HG02642 (cell line): ENCODE measurements at regions not wholly inside any gene's neighbourhood (a gene's known extent, or its start where the extent isn't known, plus 50 kb on each side); places are given as distances from the start of the nearest gene placed in this dataset.
A peak's percentile ranks its signal among the peaks of the same experiment; 100 is the strongest.

ENCODE experiments used
- ATAC-seq: cut with Tn5 transposase; IDR thresholded peaks from one replicate; pipeline ENCODE4 v1.9.1; 2021; ENCODE audit warnings: mild to moderate bottlenecking; ENCODE audit not compliant: unreplicated experiment, poor library complexity

DNA sequence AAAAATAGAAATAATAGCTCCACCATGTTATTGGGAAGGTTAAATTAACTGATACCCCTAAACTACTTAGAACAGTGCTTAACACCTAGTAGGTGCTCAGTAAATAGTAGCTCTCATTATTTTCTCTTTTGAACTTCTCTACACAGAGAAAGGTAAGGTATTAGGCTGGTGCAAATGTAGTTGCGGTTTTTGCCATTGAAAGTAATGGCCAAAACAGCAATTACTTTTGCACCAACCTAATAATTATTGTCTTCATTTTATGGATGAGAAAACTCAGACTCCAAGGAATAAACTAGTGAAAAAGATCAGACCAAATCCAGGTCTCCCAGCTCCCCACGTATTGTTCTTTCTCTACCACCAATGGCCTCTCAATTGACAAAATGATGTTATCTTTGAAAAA lies 157.2 kb upstream of the TMPO start:
- no peak for ATAC-seq

DNA sequence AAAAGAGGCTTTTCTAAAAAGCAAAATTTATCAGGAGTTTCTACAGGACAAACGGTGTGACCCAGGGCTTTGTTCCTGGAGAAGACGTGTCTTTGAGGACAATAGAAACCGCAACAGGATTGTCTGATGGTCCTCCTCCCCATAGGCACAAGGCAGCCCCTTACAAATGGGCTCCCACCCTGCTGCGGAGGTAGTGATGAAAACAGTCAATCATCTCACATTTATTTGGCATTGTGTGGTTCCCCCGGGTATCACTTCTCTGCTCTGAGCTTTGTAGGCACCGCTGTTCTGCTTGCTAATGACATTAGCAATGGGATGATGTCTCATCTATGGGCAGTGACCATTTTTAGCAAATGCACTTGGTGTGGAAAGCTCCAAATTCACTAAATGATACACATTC lies 155.5 kb upstream of the TMPO start:
- ATAC-seq, result no peak

DNA sequence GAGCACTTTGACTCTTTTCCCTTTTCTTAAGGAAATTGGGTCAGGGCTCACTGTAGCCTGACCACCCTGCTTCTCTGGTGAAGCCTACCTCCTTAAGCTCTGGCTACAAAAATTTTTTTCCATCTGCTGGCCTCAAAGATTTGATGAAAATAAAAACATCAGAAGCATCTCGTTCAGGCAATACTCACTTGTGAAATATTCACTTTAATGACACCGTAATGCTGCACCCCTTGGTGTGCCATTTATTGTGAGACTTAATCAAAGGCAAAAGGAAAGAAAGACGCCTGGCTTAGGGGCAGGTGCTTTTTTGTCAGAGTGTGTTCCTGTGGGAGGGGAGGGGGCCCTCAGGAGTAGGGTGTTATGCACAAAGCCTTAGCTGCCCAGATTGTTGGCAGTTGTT lies 155.0 kb upstream of the TMPO start:
- no peak for ATAC-seq

DNA sequence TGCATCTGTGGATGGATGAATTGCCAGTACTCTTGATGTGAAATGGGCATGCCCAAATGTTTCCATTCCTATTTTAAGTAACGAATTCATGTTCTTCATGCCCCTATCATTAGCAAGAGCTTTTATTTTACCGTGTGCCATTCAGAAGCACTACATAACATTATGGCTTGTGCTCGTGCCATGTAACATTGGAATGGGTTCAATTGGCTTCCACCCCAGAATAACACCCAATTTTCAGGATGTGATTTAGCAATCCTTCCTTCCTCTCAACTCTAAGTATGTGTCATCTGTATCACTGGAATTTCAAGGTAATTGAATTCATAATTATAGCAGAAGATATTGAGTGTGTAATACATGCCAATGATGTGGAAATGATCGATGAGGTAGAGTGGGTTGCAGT lies 145.8 kb upstream of the TMPO start:
- ATAC-seq, result no peak

DNA sequence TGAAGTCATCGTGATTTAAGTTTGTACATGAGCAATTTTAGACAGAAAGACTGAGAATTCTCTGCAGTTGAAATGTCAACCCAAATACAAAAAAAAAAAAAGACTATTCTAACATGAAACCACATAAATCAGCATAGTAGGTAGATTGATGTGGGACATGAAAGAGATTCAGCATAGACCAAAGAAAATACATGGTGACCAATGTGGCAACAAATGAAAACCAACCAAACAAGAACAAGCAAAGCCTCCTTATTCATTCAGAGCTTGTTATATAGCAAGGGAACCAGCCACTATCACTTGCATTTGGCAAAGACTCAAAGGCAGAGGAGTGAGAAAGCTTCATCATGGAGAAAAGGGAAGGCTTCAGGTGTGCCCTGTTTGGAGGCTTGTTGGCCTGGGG lies 144.4 kb upstream of the TMPO start:
- ATAC-seq, result no peak

DNA sequence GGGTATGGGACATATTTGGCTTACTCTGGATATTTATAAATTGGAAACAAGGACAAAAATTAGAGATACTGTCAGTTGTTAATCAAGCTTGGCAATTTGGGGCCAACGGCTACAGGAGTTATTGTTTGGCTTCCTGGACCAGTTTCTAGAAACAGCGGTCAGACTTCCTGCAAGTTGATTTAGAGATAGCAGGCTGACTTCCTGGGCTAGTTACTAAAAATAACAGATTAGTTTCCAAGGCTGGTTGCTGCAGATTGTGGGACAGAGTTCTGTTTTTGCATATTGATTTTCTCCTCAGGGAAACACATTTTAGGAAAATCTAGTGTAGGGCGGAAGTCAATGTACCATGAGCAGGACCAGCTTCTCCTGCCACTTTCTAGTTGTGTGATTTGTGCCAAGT lies 144.0 kb upstream of the TMPO start:
- ATAC-seq, result no peak

DNA sequence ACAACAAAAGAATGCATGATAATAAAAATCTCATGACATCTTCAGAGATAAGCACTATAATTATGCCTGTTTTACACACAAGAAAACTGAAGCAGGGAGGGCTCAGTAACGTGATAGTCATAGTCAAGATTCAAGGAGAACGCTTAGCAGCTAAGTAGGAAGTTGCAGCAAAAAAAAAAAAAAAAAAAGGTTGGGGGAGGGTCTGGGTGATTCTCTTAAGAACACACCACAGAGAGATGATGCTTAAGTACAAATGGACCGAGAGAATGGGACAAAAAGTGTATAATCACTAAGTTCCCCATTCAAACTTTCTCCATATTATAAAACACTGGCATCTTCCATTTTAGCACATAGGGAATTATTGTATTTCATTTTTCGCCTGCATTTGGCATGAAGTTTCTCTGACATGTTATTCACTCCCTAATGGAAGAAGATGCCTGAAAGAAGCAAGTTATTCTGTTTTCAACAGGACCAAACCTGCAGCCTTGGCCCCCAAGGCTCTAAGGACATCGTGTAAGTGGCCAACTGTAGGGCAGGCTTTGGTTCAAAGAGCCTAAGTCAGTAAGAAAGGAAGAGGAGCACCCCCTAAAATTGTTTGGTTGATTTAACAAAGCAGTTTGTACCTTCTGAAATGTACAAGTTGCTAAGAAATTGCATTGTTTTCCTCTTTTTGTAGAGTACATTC lies 142.9 kb upstream of the TMPO start:
- no peak for ATAC-seq

DNA sequence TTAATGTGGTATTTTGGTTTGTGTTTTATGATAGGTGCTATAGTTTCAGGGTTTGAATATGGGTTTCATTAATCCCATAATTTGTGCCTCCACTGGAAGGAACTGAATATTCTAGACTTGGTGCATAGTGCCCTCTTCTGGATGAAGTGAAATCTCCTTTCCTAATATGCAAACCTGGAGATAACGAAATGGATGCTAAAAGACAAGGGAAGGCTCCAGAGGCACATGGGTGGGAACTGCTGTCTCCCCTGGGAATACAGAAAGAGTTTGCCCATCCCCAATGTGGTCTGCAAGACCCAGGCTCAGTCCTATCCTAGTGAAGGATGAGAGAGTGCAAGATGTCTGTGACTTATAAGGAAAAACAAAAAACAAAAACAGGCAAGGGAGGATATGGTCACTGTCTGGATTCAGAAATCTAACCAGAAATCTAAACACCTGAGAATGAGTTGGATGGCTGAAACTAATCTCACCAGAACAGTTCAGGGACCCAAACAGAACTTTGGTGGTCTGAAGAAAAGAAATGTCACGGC lies 142.3 kb upstream of the TMPO start:
- ATAC-seq, result peak; percentile 47

DNA sequence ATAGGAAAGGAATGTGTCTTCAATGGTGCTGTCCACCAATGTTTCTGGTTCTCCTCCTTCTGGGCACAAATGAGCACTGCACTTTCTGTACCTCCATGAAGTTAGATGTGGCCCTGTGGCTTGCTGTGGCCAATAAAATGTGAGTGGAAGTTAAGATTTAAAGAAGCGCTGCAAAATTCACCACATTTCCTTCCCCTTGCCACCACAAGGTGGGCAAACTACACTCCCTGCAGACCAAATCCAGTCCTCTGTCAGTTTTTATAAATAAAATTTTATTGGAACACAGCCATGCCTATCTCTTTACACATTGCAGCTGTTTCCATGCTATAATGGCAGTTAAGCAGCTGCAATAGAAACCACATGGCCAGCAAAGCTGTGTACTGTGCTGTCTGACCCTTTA lies 141.4 kb upstream of the TMPO start:
- no peak for ATAC-seq

DNA sequence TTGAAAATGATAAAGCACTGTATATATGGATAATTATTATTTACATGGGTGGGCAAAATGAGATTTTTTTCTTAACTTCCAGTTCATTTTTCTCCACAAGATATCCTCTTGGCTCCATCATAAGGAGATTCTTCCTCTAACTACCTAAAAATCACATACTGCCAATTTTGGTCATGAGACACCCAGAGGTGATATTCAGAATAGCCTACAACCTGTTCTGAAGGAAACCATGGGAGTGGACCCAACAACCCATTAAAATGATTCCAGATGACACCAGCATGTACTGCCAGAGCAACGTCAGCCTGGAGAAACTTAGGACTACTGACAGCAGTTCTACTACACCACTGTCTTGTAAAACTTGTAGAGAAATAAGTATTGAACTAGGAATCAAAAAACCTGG lies 136.3 kb upstream of the TMPO start:
- no peak for ATAC-seq

DNA sequence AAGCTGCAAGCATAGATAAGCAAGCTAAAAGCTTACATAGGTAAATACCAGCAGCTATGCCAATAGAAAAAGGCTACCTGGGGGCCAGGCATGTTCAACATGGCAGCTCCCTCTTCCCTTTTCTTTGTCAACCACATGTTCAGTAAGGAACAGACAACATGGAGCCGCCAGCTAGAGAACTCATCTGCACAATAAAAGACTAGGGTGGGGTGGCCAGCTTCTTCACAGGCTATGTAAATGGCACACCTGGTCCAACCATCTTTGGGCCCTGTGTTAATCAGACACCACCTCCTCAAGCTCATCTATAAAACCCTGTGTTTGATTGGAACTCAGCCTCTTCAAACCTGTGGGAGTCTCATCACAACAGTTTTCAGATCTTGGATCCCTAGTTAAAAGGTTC lies 129.7 kb upstream of the TMPO start:
- ATAC-seq, result no peak

DNA sequence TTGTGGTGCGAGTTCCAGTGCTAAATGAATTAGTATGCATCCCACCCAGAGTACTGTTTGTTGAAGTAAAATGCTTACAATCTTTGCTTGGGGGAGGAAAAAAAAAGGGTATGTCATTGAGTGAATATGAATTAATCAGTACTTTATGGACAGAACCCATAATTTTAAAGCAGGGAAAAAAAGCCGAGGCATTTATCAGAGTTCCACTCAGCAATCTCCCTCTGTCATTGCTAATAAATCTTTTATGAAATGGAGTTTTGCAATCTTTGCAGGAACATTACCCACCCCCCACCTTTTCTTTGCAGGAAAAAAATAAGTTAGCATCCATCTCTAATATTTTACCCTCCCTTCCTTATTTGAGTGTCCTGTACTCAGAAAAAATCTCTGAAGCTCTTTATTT lies 127.9 kb upstream of the TMPO start:
- no peak for ATAC-seq

DNA sequence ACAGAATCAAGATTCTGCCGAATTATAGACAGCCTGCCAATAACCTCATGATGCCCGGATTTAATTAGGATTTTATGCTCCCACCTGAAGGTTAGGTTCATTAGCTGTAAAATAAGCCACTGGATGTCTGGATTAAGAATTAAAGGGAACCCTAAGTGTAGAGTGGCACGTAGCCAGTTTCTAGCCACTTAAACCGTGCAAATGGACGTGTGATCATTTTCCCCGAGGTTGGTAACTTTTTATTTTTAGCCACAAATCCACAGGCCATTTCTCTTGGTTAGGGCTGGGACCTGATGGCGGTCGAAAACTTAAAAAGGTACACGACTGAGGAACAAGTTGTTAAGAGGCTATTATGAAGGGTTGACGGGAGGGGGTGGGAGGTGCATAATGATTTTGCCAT lies 127.3 kb upstream of the TMPO start:
- no peak for ATAC-seq

DNA sequence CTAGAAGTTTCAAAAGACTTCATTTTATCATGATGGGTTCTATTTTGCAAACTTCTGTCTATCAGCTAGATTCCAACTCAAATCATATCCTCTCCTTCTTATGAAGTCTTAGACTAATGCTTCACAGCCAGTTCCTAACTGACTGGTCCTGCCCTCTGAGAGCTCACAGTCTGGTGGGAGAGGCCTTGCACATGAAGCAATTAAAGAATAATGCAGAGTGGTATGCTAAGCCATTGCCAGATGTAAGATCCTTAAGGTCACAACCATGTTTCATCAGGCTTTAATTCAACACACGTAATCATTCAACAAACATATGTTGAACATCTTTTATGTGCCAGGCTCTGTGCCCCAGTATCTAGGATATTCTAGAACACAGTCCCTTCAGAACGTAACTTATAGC lies 125.8 kb upstream of the TMPO start:
- no peak for ATAC-seq

DNA sequence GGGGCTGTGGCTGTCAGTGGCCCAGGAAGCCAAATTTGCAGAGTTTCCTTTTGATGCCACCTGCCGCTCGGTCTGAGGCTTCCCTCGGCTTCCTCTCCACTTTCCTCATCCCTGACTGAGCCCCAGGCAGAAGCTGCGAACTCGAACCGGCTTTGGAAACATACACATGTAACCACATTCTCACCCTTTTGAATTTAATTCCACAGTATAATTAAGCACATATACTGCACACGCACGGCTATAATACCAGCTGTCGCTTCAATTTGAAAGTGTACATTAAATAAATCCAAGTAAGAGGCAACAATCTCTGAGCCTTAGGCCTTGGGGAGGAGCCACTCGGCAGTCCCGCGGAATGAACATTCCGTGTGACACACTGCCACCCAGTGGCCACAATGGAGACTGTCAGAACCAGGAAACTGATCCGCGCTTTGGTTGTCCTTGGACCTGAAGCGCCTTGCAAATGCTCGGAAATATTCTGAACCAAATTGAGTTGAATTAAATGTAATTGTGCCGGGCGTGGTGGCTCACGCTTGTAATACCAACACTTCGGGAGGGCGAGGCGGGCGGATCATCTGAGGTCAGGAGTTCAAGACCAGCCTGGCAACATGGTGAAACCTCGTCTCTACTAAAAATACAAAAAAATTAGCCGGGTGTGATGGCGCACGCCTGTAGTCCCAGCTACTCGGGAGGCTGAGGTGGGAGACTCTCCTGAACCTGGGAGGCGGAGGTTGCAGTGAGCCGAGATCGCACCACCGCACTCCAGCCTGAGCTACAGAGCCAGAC lies 117.9 kb upstream of the TMPO start:
- ATAC-seq, result peak; percentile 89

DNA sequence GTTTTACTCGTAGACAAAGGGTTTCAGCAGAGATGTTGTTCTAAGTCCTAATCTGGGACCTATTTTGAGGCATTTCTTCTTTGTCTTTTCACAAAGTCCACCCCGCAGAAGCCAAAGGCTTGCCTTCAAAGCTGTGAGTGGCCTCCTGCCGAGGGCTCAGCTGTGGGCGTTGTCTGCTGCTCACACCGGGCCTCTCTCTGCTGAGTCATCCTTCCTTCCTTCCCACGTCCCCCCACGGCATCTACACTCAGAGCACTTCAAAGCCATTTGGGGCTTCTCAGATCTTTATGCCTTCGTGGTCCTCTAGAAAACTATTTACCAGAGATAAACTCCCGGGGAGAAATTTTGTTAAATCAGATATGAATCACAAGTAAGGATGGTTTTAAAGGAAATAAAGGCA lies 115.9 kb upstream of the TMPO start:
- ATAC-seq, result peak; percentile 45

DNA sequence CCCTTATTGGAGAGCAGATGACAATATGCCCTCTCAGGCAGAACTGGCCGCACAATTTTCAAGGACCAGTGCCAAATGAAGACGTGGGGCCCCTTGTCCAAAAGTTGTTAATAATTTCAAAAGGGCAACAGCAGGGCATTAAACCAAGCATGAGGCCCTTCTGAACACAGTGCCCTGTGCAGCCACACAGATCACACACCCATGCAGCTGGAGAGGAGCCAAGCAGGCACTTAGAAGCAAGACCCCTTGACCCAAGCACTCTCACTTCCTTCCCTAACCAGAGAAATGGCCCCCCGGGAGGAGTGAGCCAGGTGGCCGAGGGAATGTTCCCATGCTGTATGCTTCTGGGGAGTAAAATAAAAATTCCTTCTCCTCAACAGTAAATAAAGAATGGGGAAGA lies 114.0 kb upstream of the TMPO start:
- ATAC-seq, result no peak

DNA sequence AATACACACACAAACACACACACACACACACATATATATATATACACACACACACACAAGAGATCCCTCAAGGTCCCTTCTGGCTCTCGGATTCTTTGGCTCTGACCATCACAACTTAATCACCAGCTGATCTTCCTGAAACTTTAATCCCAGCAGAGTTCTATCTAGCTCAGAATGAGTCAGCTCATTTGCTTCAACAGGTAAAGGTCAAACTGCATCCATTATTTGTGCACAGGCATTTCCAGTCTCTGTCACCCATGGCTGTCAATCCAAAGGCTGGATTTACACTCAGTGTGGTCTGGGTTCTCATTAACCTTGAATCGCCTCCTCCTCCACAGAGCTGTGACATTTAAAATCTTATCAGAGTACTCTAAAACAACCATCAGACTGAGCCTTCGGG lies 113.3 kb upstream of the TMPO start:
- no peak for ATAC-seq

DNA sequence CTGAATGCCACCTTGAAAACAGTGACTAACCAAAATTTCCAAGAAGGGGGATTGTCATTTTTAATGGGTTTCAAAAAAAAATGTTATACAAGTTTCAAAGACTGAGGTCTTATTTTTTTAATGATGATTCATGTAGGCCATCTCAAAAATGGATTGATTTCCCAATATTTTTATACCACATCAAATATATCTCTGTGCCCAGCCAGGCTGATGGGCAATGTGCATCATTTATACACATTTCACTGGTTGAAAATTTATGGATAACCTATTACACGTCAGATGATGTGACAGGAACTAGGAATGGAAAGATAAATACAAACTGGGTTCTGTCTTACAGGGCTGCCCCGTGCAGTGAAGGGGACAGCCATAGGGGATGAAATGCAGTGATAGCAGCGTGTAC lies 112.7 kb upstream of the TMPO start:
- ATAC-seq, result no peak

DNA sequence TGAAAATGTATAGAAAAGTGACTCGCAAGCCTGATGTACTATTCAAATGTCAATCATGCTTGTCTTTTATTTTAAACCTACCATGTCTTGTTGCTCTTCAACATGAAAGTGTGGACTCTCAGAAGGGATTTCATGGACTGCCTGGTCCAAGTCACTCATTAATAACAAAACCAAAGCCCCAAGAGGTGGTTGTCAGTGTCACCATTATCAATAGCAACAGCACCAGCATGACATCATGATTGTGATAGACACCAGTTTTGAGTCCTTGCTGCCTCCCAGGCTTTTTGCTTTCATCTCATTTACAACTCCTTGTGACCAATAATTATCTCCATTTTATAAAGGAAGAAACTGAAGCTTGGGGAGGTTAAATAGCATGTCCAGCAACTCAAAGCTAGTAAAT lies 112.0 kb upstream of the TMPO start:
- no peak for ATAC-seq

DNA sequence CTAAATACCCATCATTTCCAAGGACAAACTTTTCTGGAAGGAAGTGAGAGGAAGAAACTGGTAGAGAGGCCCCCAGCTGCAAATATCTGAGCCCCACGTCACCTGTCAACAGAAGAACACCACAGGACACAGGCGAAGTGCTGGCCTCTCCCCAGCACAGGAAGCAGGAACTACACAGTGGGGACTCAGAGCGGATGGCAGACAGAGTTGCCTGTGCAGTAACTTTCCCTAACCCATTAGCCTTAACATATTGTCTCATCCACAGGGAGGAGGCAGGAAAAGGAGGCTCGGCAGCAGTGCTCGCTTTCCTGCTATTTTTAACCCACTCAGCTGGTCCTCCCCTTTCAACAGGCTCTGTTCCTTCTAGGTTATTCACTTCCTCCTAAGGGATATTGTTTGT lies 111.5 kb upstream of the TMPO start:
- ATAC-seq, result no peak

DNA sequence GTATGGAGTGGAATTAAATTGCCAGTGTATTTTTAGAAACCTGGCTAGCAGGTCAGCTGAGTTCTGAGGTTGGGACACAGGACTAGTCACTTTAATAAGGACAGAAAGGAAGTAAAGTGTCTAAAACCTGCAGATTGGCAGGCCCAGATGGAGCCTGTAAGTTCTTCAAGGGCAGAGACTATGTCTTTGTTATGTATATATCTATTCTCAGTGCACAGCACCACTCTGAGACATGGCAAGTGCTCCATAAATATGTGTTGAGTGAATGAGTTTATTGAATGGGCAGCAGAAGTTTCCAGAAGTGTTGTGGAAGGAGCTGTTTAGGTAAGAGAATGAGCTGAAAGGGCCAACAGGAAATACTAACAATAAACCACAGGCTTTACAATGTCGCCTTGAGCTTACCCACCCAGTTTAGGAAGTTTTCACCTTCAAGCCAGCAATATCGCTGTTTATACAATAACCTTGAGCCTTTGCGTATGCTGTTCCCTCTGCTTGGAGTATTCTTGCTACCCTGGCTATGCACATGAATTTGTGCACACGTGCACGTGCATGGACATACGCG lies 109.5 kb upstream of the TMPO start:
- no peak for ATAC-seq
